ENCODE measurements at regions not wholly inside any gene's neighbourhood (a gene's known extent, or its start where the extent isn't known, plus 50 kb on each side); places are given as distances from the start of the nearest gene placed in this dataset.
"Not testable (repeated sequence)": the region's sequence is repeated elsewhere in the genome, so short reads cannot be mapped to it uniquely, and the experiment has no call there.

- no peak for DNase-seq
Measured at GRCh38 chr3:152728231-152728980, 106.5 kb upstream of the P2RY1 start.

- no peak for DNase-seq
Measured at GRCh38 chr3:152729906-152730305, 105.0 kb upstream of the P2RY1 start.

DNA sequence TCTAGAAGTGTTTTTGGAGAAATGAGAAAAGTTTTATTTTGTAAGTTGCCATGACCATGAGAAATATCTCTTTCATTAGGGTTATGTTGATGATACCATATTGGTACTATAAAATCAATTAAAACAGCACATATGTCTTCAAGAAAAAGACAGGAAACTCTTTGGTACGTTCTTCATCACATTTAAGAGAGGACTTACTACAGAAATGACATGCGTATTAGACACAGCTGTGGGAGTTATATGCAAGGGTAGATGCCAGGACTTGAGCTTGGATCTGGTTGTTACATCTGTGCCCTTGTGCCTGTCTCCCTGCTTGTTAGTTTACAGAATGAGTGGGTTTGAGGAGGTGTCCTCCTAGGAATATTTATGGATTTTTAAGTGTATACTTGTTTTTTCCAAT is 103.4 kb upstream of the P2RY1 start:
- no peak for DNase-seq

DNA sequence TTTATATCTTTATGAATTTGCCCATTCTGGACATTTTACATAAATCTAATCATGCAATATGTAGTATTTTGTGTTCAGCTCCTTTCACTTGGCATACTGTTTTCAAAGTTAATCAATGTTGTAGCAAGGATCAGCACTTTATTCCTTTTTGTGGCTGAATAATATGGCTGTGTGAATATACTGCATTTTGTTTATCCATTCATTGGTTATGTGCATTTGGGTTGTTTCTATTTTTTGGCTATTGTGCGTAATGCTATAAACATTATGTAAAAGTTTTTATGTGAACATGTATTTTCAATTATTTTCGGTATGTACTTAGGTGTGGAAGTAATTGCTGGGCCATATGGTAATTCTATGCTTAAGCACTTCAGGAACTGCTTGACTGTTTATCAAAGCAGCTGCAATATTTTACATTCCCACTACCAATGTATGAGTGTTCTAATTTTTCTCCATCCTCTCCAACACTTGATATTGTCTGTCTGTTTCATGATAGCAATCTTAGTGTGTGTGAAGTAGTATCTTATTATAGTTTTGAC is 101.3 kb upstream of the P2RY1 start:
- DNase-seq = no peak

- DNase-seq = no peak
Measured at GRCh38 chr3:152737021-152737908, 97.7 kb upstream of the P2RY1 start.

DNA sequence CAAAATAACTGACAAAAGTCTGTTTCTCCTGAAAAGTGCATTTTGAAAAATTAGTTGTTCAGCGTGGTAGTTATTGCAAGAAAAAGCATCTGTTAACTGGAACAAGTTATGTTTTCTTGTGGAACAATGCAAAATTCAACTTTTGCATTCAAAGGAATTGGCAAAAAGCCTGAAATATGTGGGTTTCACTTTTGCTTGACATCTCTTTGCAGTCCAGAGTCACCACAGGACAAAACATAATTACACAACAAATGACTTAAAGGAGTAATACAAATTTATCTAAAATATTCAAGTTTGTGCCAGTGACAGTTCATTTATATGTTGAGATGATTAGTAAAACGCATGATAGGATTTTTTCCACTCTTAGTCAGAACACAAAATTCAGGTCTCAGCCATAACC is 96.3 kb upstream of the P2RY1 start:
- no peak for DNase-seq

GRCh38 chr3:152742368-152743347 is 92.3 kb upstream of the P2RY1 start:
- no peak for DNase-seq

DNA sequence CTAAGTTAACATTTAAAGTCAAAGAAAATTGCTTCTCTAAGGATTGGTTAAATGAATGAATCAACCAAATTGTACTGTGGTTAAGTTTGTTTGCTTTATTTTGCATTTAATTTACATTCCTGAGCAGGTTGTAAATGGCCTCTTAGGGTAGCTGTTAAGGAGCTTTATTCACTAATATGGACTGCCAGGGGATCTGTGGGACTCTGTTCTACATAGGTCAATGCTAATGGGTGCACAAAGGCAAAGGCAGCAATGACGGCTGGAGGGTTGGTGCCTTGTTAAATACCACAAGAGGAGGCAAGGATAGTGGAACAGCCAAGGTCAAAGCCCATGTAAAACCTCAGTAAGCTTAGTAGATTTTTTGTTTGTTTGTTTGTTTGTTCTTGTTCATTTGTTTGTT is 89.3 kb upstream of the P2RY1 start:
- DNase-seq = no peak

- DNase-seq = no peak
Measured at GRCh38 chr3:152754303-152754702, 80.6 kb upstream of the P2RY1 start.

DNA sequence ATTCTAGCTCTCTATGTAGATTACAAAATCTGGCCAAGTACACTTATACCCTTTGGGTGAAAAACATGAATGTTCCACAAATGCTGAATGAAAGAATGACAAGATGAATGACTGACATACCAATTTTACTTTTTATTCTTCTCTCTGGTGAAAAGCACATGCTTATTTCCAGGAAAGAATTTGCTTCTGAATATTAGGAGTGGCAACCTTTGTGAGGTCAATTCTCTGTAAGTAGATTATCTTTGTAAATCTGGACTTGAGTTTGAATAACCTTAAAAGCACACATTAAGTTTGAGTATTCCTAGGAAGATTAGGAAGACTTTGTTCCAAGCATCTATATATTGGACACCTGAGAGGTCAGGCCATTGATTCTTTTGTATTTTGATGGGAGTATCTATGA is 78.1 kb upstream of the P2RY1 start:
- DNase-seq = no peak

- no peak for DNase-seq
Measured at GRCh38 chr3:152760024-152760563, 74.8 kb upstream of the P2RY1 start.

DNA sequence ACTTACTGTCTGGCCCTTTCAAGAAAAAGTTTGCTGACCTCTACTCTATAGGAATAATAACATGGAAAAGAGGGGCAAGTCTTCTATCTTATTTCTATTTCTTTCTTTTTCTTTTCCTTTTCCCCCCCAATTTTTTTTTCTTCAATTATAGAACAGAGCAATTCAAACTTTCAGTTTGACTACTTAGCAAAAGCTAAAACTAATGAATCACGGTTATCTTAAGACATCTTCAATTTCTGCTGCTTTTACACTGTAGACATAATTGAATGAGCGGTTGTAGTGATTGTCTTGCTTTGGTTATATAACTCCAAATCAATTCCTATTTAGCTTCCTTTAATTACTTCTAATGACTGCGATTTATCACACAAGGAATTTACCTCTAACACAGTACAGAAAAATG is 74.3 kb upstream of the P2RY1 start:
- DNase-seq = no peak

DNA sequence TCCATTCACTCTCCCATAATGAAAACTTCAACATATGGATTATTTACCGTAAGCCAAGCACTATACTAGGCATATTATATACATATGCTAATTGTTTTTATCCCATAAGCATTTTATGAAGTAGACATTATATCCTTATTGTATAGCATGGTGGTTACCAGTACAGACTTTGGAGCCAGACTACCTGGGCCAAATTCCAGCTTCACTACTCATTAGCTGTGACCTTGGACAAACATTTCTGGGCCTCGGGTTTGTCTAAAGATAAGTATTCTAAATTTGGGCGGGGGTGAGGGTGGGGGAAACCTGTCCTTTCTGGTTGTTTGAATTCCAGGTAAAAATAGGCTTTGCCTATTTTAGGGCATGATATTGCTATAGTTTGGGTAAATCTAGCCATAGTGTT is 66.5 kb upstream of the P2RY1 start:
- no peak for DNase-seq

DNA sequence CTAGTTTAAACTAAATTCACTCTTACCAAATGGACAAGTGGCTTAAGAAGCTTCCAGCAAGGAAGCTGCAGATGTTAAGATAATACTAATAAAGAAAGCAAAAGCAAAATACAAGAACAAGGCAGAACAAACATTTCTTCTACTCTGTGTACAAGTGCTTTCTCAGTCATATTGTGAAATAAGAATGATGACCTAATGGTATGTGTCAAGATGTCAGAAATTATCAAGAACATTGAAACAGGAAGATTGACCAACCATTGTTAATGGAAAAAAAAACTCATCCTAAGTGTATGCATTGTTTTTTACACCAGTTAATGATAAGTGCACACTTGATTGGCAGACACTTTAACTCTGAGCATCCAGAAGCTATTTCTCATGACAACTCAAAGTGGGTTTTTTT is 65.4 kb upstream of the P2RY1 start:
- DNase-seq = no peak

- no peak for DNase-seq
Measured at GRCh38 chr3:152770296-152770695, 64.6 kb upstream of the P2RY1 start.

DNA sequence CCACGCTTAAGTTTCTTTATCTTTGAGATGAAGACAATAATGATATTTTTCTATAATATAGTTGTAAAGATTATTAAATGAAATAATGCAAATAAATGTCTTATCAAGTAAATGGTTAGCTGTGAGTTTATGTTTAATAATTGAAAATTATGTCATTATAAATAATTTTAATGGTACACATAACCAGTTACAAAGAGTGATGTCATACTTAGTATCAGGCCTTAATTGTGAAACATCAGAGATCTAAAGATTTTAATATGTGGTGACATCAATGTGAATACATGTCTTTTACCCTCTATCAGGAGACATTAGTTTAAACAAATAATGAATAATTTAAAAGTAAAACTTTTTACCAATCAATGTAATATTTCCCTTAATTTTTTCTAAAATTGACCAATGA is 63.8 kb upstream of the P2RY1 start:
- no peak for DNase-seq

DNA sequence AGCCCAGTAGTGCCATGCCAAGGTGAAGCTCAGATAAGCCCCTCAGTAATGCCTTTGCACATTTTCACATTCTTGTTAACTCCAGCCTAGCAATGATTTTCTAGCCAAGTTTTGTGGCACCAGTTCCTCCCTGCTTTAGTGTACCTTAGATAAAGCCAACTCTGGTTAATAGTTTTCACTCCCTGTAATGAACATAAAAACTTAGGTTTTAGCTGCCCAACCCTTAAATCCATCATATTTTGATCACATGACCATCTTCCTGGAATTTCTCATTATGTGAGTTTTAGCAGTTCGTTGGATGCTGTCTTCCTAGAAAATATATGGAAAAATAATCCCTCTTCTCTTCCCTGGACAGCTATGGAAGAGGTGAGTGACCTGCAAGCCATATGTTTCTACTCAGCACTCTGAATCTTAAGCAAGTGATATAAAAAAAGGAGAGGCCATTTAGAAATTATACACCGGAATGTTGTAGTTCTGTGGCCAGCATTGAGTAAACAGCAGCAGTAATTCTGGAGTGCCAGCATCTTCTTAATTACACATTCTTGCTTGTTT is 62.2 kb upstream of the P2RY1 start:
- no peak for DNase-seq

GRCh38 chr3:152773633-152774032 is 61.3 kb upstream of the P2RY1 start:
- DNase-seq = no peak

- not testable (repeated sequence) for DNase-seq
Measured at GRCh38 chr3:152774230-152774629, 60.7 kb upstream of the P2RY1 start.

DNA sequence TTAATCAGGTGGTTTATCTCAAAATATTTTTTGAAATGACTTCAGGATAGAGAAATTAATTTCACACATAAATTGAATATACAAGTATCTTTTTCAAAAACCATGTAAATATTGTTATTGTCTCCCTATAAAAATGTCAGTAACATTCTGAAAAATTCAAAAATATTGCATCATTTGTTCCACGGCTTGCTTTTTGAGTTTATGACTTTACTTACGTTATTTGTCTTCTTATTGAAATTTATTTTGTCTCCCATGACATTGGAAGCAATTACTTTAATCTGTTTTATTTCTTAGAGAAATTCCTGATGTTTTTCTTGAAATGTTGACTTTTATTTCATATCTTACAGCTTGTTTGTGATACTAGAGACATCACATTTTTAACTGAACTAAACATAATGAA is 56.9 kb upstream of the P2RY1 start:
- no peak for DNase-seq

DNA sequence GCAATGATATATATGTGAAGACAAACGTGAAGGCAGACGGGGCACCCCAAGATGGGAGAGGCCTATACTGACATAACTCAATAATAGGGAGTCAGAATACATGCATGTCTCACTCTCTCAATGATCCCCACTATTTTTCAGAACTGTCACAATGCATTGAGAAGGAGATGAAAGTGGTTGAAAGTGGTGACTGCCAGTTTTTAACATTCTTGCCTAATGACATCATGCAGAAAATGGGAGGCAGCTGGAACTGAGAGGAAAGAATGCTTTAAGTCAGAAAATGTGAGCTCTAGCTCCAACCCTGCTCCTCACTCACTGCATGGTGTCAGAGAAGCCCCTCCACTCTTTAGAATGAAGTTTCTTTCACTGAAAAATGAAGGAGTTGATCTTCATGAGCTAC is 55.3 kb upstream of the P2RY1 start:
- DNase-seq = no peak

GRCh38 chr3:152780553-152780952 is 54.4 kb upstream of the P2RY1 start:
- DNase-seq = no peak

All from NCI-H510A (cell line).